HG02981 (cell line): ENCODE measurements at regions not wholly inside any gene's neighbourhood (a gene's known extent, or its start where the extent isn't known, plus 50 kb on each side); places are given as distances from the start of the nearest gene placed in this dataset.
"Not testable (repeated sequence)": the region's sequence is repeated elsewhere in the genome, so short reads cannot be mapped to it uniquely, and the experiment has no call there.

Experiments
- ATAC-seq: cut with Tn5 transposase; IDR thresholded peaks from one replicate; pipeline ENCODE4 v1.9.1; 2021; ENCODE audit warnings: mild to moderate bottlenecking, moderate library complexity; ENCODE audit not compliant: unreplicated experiment

GRCh38 chr4:43567644-43568043 lies 675.1 kb downstream of the GRXCR1 start:
- ATAC-seq = no peak

DNA sequence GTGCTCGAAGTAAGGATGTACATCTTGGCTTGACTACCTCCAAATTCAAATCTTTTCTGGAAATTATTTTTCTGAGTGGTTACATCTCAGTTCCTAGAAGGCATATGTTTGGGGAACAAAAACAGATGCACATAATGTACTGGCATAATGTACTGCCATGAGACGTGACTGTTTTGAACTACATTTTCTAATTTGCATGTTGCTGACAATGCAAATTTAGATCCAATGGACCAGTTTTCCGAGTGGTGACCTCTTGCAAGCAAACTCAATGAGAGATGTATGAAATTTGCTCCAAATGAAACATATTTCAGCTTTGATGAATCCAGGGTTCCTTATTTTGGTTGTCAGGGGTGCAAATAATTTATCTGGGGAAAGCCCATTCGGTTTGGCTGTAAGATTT lies 694.3 kb downstream of the GRXCR1 start:
- no peak for ATAC-seq

DNA sequence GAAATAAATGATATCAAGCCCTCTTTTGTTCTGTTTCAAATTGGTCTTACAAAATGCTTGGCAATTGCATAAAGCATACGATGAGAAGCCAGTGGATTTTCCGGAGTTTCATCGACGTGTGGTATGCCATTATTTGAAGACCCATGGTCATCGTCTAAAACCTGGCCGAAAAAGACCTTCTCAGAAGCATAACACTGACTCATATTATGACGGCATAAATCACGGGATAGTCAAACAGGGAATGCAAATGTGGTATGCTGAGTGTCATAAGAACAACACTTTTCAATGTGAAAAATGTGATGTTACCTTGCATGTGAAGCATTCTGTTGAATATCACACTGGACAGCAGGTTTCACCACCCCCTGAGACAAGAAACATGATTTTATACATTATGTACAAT lies 695.2 kb downstream of the GRXCR1 start:
- ATAC-seq = no peak

DNA sequence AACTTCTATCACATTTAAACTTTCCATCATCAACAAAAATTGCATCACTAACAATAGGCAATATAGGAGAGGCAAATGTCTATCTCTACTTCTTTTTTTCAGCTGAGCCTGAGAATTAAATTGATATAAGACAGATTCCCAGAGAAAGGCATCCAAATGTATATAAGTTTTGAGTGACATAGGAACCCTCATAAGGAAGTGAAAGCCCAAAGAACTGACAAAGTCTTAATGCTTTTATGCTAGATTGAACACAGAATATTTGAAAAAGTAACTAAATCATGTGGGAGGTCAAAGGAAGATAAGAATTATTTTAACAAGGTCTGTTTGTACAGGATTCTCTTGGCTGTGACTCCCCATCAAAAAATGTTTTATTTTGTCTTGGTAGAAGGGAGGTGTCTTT lies 714.9 kb downstream of the GRXCR1 start:
- no peak for ATAC-seq

GRCh38 chr4:43607827-43608461 lies 715.4 kb downstream of the GRXCR1 start:
- ATAC-seq = no peak

DNA sequence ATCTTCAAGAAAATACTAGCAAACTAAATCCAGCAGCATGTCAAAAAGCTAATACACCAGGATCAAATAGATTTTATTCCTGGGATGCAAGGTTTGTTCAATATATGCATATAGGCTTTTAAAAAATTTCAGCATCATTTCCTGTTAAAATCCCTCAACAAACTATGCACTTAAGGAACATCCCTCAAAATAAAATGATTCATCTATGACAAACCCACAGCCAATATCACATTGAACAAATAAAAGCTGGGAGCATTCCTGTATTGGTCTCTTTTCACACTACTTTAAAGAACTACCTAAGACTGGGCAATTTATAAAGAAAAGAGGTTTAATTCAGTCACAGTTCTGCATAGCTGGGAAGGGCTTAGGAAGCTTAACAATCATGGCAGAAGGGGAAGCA lies 726.7 kb downstream of the GRXCR1 start:
- ATAC-seq = no peak

DNA sequence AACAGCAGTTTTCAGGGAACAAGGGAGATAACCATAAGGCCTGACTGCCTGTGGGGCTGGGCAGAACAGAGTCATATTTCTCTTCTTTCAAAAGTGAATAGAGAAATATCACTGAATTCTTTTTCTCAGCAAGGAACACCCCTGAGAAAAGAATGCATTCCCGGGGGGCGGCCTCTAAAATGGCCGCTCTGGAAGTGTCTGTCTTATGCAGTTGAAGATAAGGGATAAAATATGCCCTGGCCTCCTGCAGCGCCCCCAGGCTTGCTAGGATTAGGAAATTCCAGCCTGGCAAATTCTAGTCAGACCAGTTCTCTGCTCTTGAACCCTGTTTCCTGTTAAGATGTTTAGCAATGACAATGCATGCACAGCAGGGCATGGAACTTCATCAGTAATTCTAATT lies 745.4 kb downstream of the GRXCR1 start:
- ATAC-seq = not testable (repeated sequence)

DNA sequence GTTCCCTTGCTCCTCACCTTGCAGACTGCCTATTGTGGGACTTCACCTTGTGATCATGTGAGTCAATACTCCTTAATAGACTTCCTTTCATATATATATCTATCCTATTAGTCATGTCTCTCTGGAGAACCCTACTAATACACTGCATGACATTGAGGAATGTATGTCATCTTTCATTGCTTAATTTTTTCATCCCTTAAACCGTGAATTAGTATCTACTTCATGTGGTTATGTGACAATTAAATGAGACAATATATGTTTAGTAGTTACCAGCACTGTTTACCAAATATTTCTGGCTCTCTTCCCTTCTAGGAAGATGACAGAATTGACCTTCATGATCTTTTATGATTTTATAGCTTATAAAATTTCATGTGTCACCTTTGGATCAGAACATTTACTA lies 759.5 kb downstream of the GRXCR1 start:
- no peak for ATAC-seq

GRCh38 chr4:43659547-43659946 lies 767.0 kb downstream of the GRXCR1 start:
- ATAC-seq = not testable (repeated sequence)

GRCh38 chr4:43672265-43672885 lies 776.2 kb downstream of the KCTD8 start:
- ATAC-seq = not testable (repeated sequence)

DNA sequence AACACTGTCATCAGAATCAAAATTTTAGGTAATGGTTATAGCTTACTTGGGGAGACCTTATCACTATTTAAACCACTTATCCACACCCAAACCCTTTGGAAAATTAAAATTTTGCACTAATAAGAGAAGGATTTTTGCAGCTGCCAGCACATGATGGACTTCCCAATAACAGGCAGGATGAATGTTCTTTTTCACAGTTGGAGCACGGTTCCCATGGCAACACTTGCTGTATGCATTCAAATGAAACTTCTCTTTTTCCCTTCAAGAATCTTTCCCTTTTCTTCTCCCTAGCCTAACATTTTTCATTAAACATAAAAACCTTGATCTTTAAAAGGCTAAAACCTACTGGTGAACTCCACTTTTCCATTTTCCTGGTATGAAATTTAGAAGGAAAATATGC lies 768.2 kb downstream of the KCTD8 start:
- no peak for ATAC-seq

GRCh38 chr4:43682551-43682950 lies 766.1 kb downstream of the KCTD8 start:
- no peak for ATAC-seq

DNA sequence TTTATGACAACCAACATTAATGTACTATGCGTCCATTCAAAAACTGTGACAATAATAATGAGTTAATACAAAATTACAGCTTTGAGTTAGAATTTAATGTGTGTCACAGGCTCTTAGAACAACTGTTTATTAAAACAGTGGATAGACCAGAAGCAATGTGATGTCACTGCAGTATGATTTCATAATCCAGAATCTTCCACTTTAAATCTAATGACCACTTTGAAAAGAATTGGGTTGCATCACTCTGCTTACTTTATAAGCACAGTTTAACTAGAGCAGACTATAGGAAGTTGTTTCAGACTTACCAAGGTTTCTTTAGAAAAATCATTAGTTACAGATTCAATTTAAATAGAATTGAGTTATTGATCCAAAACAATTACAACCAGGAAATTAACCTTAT lies 758.5 kb downstream of the KCTD8 start:
- ATAC-seq = no peak

GRCh38 chr4:43693876-43694275 lies 754.7 kb downstream of the KCTD8 start:
- no peak for ATAC-seq

DNA sequence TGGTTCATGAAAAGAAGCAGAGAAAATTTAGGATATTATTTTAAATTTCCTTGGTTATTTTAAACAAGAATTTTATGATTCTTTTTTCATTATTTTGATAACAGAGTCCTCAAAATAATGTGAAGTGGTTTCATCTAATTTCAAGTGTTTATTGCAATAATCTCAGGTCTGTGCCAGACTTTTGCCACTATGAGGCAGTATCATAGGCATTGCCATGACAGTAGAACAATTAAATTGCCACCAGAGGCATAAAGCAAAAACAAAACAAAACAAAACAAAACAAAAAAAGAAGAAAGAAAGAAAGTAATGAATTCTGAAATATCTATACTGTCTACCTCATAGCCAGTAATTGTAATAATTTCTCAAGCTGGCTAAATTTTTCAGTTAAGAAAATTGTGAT lies 739.2 kb downstream of the KCTD8 start:
- no peak for ATAC-seq

GRCh38 chr4:43716721-43717395 lies 731.8 kb downstream of the KCTD8 start:
- no peak for ATAC-seq

DNA sequence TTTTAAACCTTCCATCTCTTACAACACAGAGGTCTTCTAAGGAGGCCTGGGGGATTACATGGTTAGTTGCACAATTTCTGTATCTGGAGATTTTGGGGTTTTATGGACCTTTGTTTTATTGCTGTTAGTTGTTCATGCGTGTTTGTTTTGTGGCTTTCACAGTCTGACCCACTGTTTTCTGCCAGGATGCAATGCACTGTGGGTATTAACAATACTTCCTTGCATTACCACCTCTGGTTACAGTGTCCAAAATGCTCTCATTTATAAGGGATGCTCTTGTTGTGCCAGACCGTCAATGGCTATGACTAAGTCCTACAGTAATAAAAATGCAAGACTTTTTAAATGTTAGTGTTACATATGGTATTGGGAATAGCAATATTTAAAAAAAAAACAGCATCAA lies 730.2 kb downstream of the KCTD8 start:
- no peak for ATAC-seq

GRCh38 chr4:43732829-43733426 lies 715.7 kb downstream of the KCTD8 start:
- no peak for ATAC-seq

DNA sequence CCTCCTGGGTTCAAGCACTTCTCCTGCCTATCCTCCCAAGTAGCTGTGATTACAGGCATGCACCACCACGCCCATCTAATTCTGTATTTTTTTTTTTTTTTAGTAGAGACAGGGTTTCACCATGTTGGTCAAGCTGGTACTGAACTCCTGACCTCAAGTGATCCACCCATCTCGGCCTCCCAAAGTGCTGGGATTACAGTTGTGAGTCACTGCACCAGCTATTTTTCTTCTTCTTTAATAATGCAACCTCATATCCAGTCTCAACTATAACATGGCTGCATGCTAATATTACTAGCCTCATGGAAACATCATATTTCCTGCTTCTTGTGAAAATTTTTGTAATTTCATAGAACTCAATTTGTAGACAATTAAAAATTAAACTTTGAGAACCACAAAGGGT lies 706.5 kb downstream of the KCTD8 start:
- no peak for ATAC-seq

GRCh38 chr4:43754566-43754965 lies 694.0 kb downstream of the KCTD8 start:
- no peak for ATAC-seq

- no peak for ATAC-seq
Measured at GRCh38 chr4:43757147-43757546, 691.5 kb downstream of the KCTD8 start.

DNA sequence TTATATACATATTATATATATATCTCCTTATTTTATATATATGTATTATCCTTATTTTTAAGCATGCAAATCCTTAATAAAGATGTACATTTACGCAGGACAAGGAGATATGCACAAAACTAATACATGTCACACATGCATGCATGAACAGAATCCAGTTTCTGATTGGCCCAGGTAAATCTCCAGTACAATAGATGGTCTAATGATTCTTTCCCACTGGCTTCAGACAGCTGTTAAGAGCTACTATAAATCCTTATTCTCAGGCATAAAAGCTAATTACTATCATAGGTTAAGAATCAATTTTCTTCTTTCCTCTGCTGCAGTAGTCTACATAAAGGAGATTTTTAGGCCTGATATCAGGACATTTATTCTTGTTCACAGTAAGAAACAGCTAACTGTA lies 689.8 kb downstream of the KCTD8 start:
- no peak for ATAC-seq
